HG02938 (cell line): ENCODE measurements at regions not wholly inside any gene's neighbourhood (a gene's known extent, or its start where the extent isn't known, plus 50 kb on each side); places are given as distances from the start of the nearest gene placed in this dataset.
"Not testable (repeated sequence)": the region's sequence is repeated elsewhere in the genome, so short reads cannot be mapped to it uniquely, and the experiment has no call there.

Experiments used
- ATAC-seq: cut with Tn5 transposase; IDR thresholded peaks from one replicate; pipeline ENCODE4 v1.9.1; 2021; ENCODE audit warnings: mild to moderate bottlenecking, moderate library complexity; ENCODE audit not compliant: unreplicated experiment

- no peak for ATAC-seq
Observed at GRCh38 chr5:92946546-92946945, 634.5 kb downstream of the NR2F1-AS1 start.

DNA sequence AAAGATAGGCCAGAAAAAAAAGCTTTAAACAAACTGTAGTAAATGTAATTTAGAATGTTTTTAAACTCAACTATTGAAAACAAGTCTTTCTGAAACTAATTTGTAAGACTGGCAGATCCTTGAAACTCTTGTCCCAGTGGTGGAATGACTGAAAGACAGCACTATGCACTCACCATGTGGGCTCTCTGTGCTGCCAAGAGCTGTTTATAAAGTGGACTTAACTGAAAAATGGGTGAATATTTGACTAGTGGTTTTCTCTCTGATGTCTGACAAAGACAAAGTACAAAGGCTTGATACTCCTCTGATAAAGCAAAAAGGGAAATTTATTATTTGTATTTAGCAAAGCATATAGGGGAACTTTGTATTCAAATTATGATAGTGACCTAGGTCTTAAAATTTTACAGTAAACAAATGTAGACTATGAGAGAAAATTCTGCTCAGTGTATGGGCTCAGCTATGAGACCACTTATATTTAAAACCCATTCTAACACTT is 635.4 kb downstream of the NR2F1-AS1 start:
- peak; percentile 81 for ATAC-seq

DNA sequence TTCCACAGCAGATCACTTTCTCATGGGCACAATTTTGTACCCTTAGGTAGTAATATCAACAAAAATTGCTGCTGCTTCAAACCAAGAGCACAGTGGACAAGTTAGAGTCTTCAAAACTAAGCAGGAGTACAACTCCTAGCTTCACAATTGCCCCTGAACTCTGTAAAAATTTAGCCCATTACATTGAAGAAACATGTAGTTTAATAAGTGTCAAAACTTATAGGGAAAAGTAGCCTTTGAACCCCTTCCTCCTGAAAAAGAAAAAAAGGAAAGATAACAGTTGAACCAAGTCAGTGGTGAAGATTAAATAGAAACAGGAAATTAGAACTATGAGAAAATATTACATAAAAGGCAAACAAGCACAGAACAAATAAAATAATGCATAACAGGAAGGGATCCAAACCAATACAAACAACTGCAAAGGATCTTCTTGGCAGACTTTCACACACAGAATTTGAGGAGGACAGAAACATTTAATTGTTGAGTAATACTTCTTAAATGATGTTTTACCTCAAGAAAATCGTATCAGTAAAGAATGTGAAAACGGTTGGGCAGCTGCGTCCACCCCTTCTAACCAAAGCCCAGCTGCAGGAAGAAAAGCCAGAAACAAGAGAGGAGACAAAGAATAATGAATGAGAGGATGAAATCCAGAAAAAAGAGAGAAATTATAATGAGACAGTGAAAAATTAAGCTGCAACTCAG is 636.0 kb downstream of the NR2F1-AS1 start:
- ATAC-seq: no peak

DNA sequence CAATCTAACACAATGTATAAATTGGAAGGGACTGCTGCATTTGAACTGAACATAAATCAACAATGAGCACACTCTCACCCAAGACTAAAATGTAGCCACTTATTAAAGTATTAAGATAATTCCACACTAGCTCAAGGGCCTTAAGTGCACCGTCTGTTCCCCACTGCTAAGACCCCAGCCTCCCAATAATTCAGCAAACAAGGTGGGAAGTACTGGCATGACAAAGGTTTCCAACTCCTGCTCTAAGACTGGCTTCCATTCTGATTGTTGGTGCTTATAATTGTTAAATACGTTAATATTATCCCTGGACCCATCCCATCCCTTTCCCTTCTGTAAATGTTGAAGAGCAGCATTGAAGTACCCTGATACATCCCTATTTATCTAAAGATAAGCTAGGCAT is 636.7 kb downstream of the NR2F1-AS1 start:
- no peak for ATAC-seq

DNA sequence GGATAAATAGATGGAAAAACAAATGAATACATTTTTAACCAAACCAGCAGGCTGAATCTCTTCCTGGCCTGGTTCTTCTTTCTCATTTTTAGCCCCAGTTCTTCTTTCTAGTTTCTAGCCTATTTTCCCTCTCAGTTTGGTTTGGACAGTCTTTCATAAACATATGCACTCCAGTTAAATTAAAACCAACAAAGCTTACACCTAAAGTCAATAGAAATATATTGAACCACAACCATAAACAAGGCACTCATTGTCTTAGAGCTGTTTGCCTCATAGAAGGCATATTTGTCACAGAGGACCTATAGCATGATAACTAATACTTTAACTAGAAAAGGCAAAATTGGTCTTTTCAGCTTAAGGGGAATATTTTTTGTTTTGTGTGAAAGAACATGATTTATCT is 638.3 kb downstream of the NR2F1-AS1 start:
- no peak for ATAC-seq

DNA sequence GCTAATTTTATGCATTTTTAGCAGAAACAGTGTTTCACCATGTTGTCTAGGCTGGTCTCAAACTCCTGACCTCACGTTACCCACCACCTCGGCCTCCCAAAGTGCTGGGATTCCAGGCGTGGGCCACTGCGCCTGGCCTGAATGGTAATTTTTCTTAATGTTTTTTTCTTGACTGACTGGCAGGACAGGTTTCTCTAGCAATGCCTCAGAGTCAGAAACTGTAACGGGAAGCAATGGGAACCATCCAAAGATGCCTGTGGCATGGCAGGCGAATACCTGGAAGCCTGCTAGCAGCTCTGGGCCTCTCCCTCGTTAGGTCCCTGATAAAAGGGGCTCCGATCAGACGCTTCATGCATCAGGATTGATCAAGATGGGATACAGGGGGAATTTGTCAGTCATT is 639.2 kb downstream of the NR2F1-AS1 start:
- ATAC-seq: no peak

DNA sequence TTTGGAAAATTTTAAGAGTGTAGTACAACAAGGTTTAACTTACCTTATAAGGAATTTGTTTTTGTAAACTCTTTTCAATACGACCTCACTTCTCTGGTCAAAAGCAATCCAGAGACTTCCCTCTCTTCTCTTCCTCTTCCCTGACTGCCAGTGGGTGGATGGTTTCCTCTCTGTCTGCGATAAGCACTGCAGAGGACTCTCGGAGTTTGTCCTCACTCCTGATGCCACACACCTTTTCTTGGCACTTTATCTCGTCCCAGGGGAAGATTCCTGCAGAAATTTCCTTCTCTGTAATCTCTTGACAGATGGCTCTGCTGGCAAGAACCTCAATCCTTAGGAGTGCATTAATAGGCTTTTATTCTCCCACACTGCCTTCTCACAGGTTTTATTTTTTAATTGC is 641.6 kb downstream of the NR2F1-AS1 start:
- ATAC-seq: no peak

- ATAC-seq: not testable (repeated sequence)
Observed at GRCh38 chr5:92937396-92937795, 643.6 kb downstream of the NR2F1-AS1 start.

- ATAC-seq: no peak
Observed at GRCh38 chr5:92930057-92930456, 651.0 kb downstream of the NR2F1-AS1 start.

DNA sequence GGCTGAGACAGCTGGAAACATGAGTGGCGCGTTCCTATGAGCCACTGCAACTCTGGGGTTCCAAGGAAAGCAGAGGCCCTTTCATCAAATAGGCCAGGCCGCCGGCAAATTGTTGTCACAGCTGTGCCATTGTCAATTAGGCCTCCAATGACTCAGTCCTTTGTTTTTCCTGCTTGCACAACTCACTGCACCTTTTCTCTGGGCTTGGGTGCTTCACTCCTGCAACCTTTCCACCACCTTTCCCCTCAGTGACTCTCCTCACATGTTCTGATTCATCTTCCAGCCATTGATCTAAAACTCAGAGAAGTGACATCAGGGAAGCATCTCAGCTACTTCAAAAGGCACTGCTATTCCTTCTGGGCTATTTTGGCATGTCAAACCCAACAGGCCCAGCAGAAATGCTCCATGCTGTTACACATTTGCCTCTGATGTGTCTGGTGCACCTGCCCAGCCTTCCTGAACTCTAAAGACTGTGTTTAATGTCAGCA is 653.7 kb downstream of the NR2F1-AS1 start:
- ATAC-seq: no peak

DNA sequence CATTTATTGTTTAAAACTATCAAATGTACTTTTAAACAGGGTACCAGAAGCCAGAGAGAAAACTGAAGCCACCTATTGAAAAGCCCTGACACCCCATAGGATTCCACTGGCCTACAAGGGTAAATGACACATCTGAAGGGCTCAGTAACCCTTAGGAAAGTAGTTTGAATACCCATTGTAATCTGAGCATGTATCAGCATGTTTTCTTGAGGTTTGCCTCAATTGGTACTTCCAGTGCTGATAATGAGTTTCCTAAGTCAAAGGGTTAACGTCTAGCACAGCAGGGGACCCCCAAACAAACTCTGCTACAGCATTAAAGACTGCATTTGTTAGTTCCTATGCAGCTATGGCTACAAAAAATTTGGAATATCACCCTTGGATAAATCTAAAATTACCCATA is 657.1 kb downstream of the NR2F1-AS1 start:
- no peak for ATAC-seq

DNA sequence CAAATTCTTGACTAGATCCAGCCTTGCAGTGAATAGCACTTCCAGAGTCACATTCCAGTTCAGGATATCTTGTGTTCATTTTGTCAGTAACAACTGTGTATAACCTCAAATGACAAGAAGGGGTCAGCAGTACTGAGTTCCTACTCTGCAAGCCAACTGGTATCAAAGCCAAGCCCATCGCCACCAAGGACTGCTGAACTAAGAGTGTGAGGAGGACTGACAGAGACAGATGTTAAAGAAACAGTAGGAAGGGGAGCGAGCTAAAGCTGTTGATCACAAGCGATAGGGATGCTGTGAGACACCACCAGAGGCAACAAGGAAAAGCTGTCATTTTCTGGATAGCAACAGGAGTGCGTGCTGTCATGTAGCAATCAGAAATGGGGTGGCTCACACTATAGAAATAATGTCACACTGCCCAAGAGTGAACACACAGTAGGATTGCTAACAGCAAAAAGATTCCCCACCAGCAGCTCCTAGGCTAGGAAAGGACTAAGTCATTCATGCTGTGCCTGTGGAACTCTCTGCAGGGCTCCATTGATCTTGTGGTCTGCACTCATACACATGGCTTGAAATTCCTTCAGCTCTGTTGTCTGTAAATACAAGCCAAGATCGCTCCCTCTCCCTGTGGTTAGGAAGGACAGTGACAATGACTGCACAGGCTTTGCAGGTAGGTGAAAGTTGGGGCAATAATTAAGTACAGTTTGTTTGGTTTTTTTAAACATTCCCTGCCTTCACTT is 658.6 kb downstream of the NR2F1-AS1 start:
- ATAC-seq: no peak

DNA sequence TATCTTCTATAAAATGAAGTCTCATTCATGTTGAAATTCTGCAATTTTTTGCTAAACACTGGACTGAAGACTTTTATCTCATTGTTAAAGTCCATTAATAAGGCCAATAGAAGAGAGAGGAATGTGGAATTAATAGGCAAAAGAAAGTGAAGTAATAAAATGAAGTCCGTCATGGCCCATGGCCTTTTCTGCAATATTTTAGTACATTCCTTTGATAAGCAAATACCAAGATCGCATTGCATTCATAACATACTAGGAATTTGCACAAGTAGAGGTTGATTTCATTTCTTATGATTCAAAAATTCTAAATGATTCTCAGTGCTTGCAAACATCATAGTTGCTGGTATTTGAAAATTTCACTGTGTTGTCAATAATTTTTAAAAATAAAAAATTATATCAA is 664.0 kb downstream of the NR2F1-AS1 start:
- ATAC-seq: no peak

DNA sequence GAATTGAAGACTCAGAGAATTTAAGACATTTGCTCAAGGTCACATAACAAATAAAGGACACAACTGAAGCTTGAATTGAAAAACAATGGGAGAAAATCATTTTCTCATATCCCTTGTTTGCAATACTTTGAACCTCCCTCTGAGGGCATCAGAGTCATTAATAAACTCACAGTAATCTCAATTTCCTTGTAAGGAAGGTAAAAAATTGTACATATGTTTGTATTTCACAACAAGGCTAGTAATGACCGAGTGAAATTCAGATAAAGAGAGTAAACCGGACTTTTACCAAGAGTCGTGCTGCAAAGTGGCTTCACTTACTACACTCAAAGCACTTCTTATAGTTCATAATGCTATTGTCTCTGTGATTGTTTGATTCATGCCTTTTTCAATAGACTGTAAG is 665.0 kb downstream of the NR2F1-AS1 start:
- no peak for ATAC-seq

- no peak for ATAC-seq
Observed at GRCh38 chr5:92912283-92912682, 668.7 kb downstream of the NR2F1-AS1 start.

- no peak for ATAC-seq
Observed at GRCh38 chr5:92911851-92912250, 669.2 kb downstream of the NR2F1-AS1 start.

DNA sequence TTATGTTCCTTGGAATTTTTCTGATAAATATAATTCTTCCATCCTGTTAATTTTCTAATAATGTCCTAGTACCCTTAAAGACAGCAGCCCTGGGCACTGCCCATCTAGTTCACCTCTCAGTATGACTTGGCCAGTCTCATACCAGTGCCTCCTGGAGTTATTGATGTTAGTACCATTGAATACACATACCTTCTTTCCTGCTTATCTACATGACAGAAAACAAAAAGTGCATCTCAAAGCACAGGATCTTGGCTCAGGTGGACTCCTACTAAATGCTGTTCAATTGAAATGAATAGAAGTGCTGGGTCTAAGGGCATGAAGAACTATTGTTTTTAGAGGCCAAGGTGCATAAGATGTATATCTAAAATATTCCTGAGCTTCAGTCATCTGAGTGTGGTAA is 669.7 kb downstream of the NR2F1-AS1 start:
- ATAC-seq: no peak

DNA sequence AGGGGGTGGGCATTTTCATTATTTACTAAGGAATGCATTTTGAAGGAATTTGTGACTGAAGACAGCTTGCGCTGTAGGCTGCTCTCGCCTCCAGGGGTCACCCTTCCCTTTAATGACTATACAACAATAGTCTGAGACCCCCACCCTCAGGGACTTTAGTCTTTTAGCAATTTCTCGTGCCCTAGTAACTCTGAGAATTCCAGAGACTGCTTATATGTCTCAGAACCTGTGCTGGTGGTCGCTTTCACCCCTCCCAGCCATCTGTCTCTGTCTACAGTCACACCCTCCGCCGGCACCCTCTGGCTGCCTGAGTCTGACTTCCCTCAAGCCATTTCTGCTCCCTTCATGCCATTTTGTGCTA is 671.4 kb downstream of the NR2F1-AS1 start:
- no peak for ATAC-seq

DNA sequence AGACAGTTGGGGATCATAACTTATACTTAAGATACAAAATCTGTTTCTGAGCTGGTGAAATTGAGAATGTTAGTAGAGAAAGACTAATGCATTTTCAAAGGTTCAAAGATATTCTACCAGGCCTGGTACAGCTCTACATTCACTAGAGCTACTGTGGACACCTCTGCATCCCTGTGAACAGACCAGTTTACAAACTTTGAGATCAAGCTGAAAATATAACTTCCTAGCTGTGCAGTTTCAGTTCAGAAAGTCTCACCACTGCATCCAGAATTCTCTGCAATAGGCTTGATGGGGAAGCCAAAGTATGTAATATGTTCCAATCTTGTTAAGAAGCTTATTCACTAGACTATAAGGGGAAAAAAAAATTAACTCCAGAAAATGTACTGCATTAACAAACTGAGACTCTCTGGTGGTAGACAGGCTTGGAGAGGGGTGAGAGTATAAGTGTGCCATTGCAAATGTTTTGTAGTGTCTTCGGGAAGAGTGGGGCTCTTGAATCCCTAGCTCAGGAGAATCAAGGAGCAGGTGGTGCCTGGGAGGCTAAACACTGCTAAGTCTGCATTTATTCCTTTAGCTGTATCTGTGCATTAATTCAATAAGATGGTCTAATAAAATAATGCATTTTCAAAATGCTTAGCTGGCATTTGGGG is 671.9 kb downstream of the NR2F1-AS1 start:
- ATAC-seq: no peak

DNA sequence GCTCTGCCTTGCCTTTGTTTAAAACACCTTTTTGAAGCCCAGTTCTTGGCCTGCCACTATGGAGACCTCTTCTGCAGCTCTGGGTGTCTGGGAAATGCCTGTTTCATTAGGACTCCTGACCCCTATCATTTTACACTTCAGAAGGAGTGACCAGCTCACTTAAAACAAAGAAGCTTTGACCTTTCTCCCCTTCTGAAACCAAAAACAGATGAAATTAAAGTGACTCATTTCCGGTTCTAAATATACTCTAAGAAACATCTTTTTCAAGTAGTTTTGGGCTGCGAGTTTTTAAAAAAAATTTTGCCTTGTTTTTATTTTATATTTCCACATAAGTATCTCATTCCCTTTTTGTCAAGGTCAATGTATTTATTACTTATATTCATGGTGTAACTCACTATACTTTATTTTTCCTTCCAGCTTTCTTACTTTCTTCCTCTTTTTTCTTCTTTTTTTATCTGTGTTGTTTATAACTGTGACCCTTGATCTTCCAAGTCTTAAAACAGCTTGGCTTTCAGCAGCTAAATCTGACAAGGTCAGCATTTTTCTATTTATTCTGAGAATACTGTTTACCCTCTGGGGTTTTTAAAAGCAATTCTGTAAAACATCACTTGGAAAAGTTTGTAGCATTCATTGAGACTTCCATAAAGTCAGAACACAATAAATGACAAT is 672.9 kb downstream of the NR2F1-AS1 start:
- no peak for ATAC-seq

GRCh38 chr5:92906798-92907376 is 674.1 kb downstream of the NR2F1-AS1 start:
- ATAC-seq: no peak
